ENCODE measurements at regions not wholly inside any gene's neighbourhood (a gene's known extent, or its start where the extent isn't known, plus 50 kb on each side); places are given as distances from the start of the nearest gene placed in this dataset.

- DNase-seq (ENCODE audit: low read depth), result no peak
- no peak overlapping the region for H3K4me3 ChIP-seq (ENCODE audit: low read depth, low read length)
- TF ChIP-seq, protein P1, sequence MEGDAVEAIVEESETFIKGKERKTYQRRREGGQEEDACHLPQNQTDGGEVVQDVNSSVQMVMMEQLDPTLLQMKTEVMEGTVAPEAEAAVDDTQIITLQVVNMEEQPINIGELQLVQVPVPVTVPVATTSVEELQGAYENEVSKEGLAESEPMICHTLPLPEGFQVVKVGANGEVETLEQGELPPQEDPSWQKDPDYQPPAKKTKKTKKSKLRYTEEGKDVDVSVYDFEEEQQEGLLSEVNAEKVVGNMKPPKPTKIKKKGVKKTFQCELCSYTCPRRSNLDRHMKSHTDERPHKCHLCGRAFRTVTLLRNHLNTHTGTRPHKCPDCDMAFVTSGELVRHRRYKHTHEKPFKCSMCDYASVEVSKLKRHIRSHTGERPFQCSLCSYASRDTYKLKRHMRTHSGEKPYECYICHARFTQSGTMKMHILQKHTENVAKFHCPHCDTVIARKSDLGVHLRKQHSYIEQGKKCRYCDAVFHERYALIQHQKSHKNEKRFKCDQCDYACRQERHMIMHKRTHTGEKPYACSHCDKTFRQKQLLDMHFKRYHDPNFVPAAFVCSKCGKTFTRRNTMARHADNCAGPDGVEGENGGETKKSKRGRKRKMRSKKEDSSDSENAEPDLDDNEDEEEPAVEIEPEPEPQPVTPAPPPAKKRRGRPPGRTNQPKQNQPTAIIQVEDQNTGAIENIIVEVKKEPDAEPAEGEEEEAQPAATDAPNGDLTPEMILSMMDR (conservative IDR thresholded peaks at IDR 0.05; ENCODE audit: low read depth, low read length), result no peak
Measured at GRCh38 chr18:10381516-10381915, 72.9 kb upstream of the APCDD1 start.

DNA sequence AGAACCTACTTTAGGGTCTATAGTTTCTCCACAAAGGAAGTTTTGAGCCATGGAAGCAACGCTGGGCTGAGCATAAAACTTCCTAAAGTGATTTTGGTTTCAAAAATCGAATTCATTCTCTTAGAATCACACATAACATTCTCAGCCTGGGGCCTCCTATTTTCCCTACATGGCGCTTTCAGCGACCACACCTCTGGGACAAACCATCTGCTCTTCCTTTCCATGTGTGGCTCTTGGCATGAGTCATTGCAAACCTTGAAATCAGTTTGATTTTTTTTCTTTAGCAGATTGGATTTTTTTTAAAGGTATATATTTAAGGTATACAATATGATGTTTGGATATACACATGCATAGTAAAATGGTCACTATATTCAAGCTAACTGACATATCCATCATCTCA, 72.5 kb upstream of the APCDD1 start:
- H3K4me3 ChIP-seq (ENCODE audit: low read depth, low read length), result no peak overlapping the region
- TF ChIP-seq, protein P1 (conservative IDR thresholded peaks at IDR 0.05; ENCODE audit: low read depth, low read length), result no peak
- DNase-seq (ENCODE audit: low read depth), result no peak

DNA sequence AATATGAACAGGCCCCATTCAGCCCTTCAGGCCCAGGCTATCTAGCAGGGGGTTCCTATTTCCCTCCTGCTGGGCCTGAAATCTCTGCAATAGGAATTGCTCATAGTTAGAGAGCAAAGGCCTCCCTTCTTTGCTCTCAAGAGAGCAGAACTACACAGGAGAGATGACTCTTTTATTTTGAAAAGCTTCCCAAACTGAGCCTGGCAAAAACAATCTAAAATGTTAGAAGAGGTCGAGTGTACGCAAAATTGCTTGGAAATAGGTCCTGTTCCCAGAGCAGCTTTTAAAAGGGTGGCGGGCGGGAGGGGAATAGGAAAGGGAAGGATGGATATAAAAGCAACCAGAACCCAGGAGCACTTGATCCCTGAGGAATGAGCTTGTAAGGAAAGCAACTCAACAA, 68.4 kb upstream of the APCDD1 start:
- no peak for DNase-seq (ENCODE audit: low read depth)
- TF ChIP-seq, protein P1 (conservative IDR thresholded peaks at IDR 0.05; ENCODE audit: low read depth, low read length), result no peak
- no peak overlapping the region for H3K4me3 ChIP-seq (ENCODE audit: low read depth, low read length)

DNA sequence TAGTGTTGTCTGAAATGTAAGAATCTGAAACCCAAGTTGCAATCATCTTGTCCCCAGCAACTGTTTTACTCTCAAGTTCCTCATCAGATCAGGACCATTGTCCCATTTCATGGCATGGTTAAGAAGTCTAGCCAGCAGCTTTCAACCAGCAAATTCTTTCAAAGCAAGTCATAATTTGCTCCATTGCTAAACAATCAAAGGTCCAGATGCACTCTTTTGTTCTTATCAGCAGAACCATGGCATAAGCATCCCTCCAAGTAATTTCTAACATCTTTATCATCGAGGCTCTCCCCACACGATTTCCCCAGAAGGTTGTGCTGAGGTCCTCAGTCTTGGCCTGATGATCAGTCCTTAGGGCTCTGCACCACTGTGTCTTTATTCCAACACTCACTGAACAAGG, 67.5 kb upstream of the APCDD1 start:
- no peak for DNase-seq (ENCODE audit: low read depth)
- TF ChIP-seq, protein P1 (conservative IDR thresholded peaks at IDR 0.05; ENCODE audit: low read depth, low read length), result no peak
- no peak overlapping the region for H3K4me3 ChIP-seq (ENCODE audit: low read depth, low read length)

DNA sequence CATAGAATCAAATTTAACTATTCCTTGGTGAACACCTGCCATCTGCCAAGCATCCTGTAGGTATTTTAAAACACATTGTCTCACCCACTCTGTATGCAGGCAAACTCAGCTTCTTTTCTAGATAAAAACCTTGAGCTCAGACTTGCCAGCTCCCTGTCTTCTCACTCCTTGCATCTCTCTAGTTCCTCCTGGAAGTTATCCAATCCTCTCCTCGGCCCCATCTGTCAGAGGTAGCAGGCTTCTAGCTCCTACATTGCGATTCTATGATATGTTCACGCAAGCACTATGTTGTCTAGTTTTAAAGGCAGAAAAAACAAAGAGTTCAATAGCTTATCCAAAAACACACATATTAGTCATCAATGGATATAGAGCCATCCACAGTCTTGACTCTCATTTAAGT, 67.0 kb upstream of the APCDD1 start:
- TF ChIP-seq, protein P1 (conservative IDR thresholded peaks at IDR 0.05; ENCODE audit: low read depth, low read length), result no peak
- DNase-seq (ENCODE audit: low read depth), result no peak

GRCh38 chr18:10388373-10388772, 66.1 kb upstream of the APCDD1 start:
- no peak overlapping the region for H3K4me3 ChIP-seq (ENCODE audit: low read depth, low read length)
- TF ChIP-seq, protein P1 (conservative IDR thresholded peaks at IDR 0.05; ENCODE audit: low read depth, low read length), result no peak
- DNase-seq (ENCODE audit: low read depth), result no peak

More for the DNA sequence above, 67.0 kb upstream of the APCDD1 start:
- no peak overlapping the region for H3K4me3 ChIP-seq (ENCODE audit: low read depth, low read length)

- no peak overlapping the region for H3K4me3 ChIP-seq (ENCODE audit: low read depth, low read length)
- TF ChIP-seq, protein P1 (conservative IDR thresholded peaks at IDR 0.05; ENCODE audit: low read depth, low read length), result no peak
- DNase-seq (ENCODE audit: low read depth), result no peak
Measured at GRCh38 chr18:10391506-10391905, 62.9 kb upstream of the APCDD1 start.

All from choroid plexus epithelial cell (primary cell).